ENCODE measurements at regions not wholly inside any gene's neighbourhood (a gene's known extent, or its start where the extent isn't known, plus 50 kb on each side); places are given as distances from the start of the nearest gene placed in this dataset.

- no peak for TF ChIP-seq SIRT6 (IDR thresholded peaks at IDR 0.05; ENCODE audit: low read length)
- TF ChIP-seq EZH2 (IDR thresholded peaks at IDR 0.05; ENCODE audit: low read depth, low read length, severe bottlenecking), result no peak
- no peak for TF ChIP-seq RXRA (IDR thresholded peaks at IDR 0.05; ENCODE audit: insufficient read depth, low read depth, low read length)
Measured at GRCh38 chr3:181417748-181418147, 294.0 kb upstream of the SOX2 start (continued).
